Caco-2 (cell line): ENCODE measurements at regions not wholly inside any gene's neighbourhood (a gene's known extent, or its start where the extent isn't known, plus 50 kb on each side); places are given as distances from the start of the nearest gene placed in this dataset.

Experiments
- BruUV-seq: library from RNA; stranded (reverse); fragments of 400-500 nt; replicated peaks from 2 replicates; lab custom pipeline; 2021; lab: Mats Ljungman, UMichigan
- CTCF ChIA-PET: fragments of 300-600 bp; sonication (Branson Sonifier 250); formaldehyde crosslinking; loops from one replicate; lab custom pipeline; 2022; ENCODE audit warnings: antibody characterized with exemption; lab: Charles Lee
- POLR2A ChIA-PET: fragments of 300-600 bp; sonication (Branson Sonifier 250); formaldehyde crosslinking; loops from one replicate; lab custom pipeline; 2022; ENCODE audit warnings: antibody characterized with exemption; lab: Charles Lee
- DNase-seq, 2 experiments: peaks; one replicate each; pipeline versions ENCODE4 v3.0.0 to v3.0.0-alpha.2; 2020 to 2022
- H3K27me3 ChIP-seq: replicated peaks from 2 replicates; pipeline ENCODE4 v1.6.0; 2011; ENCODE audit warnings: low read length; ENCODE audit not compliant: control insufficient read depth, insufficient read depth
- H3K36me3 ChIP-seq: 2 replicates; pipeline ENCODE4 v1.5.1; 2011; ENCODE audit warnings: low read length; ENCODE audit not compliant: control insufficient read depth, insufficient read depth
- H3K4me1 ChIP-seq: fragments of 250-450 bp; sonication (Bioruptor Pico); 2 replicates; pipeline ENCODE4 v1.5.1; 2020; ENCODE audit warnings: mild to moderate bottlenecking
- H3K4me3 ChIP-seq: 2 replicates; pipeline ENCODE4 v1.5.1; 2011; ENCODE audit warnings: low read depth, mild to moderate bottlenecking, control low read depth, low read length
- H3K9me3 ChIP-seq: fragments of 250-450 bp; sonication (Bioruptor Pico); 2 replicates; pipeline ENCODE4 v1.5.1; 2020; ENCODE audit warnings: mild to moderate bottlenecking, moderate library complexity
- H3K27ac Mint-ChIP-seq: one replicate; pipeline ENCODE4 v1.8.0; 2022; ENCODE audit warnings: mixed read lengths; ENCODE audit not compliant: unreplicated experiment
- H3K27me3 Mint-ChIP-seq: one replicate; pipeline ENCODE4 v1.8.0; 2022; ENCODE audit warnings: mixed read lengths; ENCODE audit not compliant: insufficient read depth, unreplicated experiment
- H3K36me3 Mint-ChIP-seq: one replicate; pipeline ENCODE4 v1.8.0; 2022; ENCODE audit warnings: mild to moderate bottlenecking, mixed read lengths; ENCODE audit not compliant: insufficient read depth, unreplicated experiment
- H3K4me1 Mint-ChIP-seq: one replicate; pipeline ENCODE4 v1.8.0; 2022; ENCODE audit warnings: low read depth, mixed read lengths; ENCODE audit not compliant: unreplicated experiment
- H3K4me3 Mint-ChIP-seq: one replicate; pipeline ENCODE4 v1.8.0; 2022; ENCODE audit warnings: mild to moderate bottlenecking, moderate library complexity, mixed read lengths; ENCODE audit not compliant: unreplicated experiment
- H3K9me3 Mint-ChIP-seq: one replicate; pipeline ENCODE4 v1.8.0; 2022; ENCODE audit warnings: mixed read lengths; ENCODE audit not compliant: unreplicated experiment
- CTCF ChIP-seq, 2 experiments: fragments of 200-600 bp in 1 of 2; IDR thresholded peaks; 1 replicate in 1 of 2; 2 replicates in 1 of 2; pipeline versions ENCODE4 v1.5.1 to v1.8.0; 2011 to 2022; ENCODE audit warnings: antibody characterized with exemption in 1 of 2, control low read depth in 1 of 2, inconsistent platforms in 1 of 2, low read depth in 1 of 2, low read length in 1 of 2, mild to moderate bottlenecking in 1 of 2, moderate library complexity in 1 of 2; ENCODE audit not compliant: insufficient read depth in 1 of 2, severe bottlenecking in 1 of 2, unreplicated experiment in 1 of 2
- intact Hi-C: fragments of 100-400 bp; cut with micrococcal nuclease; formaldehyde crosslinking; loops from one replicate; pipeline ENCODE4 v1.10.0; 2022; ENCODE audit not compliant: unreplicated experiment

- no TSS peak for BruUV-seq
- peaks cover 6% of the 10 kb centered on the region for H3K27me3 Mint-ChIP-seq
- no peaks in the 10 kb centered on the region for H3K27me3 ChIP-seq
- CTCF ChIA-PET: no interaction called here
- DNase-seq: no peak
- H3K4me1 Mint-ChIP-seq: no peaks in the 10 kb centered on the region
- no peak overlapping the region for H3K27ac Mint-ChIP-seq
- H3K36me3 ChIP-seq: no peaks in the 10 kb centered on the region
- intact Hi-C loops: no loop called here
- H3K36me3 Mint-ChIP-seq: no peaks in the 10 kb centered on the region
- H3K9me3 Mint-ChIP-seq: no peaks in the 10 kb centered on the region
- H3K4me3 ChIP-seq: no peak overlapping the region
- H3K4me1 ChIP-seq: no peaks in the 10 kb centered on the region
- no peak for TF ChIP-seq CTCF (IDR thresholded peaks at IDR 0.05; ENCODE audit: insufficient read depth in 1 of 2, low read depth in 1 of 2, low read length in 1 of 2, severe bottlenecking in 1 of 2, unreplicated experiment in 1 of 2)
- POLR2A ChIA-PET: no interaction called here
- H3K9me3 ChIP-seq: no peaks in the 10 kb centered on the region
- H3K4me3 Mint-ChIP-seq: no peak overlapping the region
Observed at GRCh38 chr13:59103004-59103768, 1060.5 kb downstream of the DIAPH3 start.

GRCh38 chr13:59111751-59112171 lies 1052.0 kb downstream of the DIAPH3 start:
- ChIA-PET CTCF (no interaction called here), POLR2A (no interaction called here)
- Histone ChIP-seq H3K4me1 (no peaks in the 10 kb centered on the region), H3K27me3 (no peaks in the 10 kb centered on the region), H3K36me3 (no peaks in the 10 kb centered on the region), H3K9me3 (no peaks in the 10 kb centered on the region), H3K4me3 (no peak overlapping the region)
- no TSS peak for BruUV-seq
- no peak for DNase-seq
- Mint-ChIP-seq H3K27me3 (peaks cover 8% of the 10 kb centered on the region), H3K4me3 (no peak overlapping the region), H3K27ac (no peak overlapping the region), H3K9me3 (no peaks in the 10 kb centered on the region), H3K36me3 (no peaks in the 10 kb centered on the region), H3K4me1 (no peaks in the 10 kb centered on the region)
- intact Hi-C loops: no loop called here
- no peak for TF ChIP-seq CTCF (IDR thresholded peaks at IDR 0.05; ENCODE audit: insufficient read depth in 1 of 2, low read depth in 1 of 2, low read length in 1 of 2, severe bottlenecking in 1 of 2, unreplicated experiment in 1 of 2)

GRCh38 chr13:59112221-59112718 lies 1051.5 kb downstream of the DIAPH3 start:
- intact Hi-C loops: no loop called here

More at GRCh38 chr13:59112221-59112718, 1051.5 kb downstream of the DIAPH3 start:
- ChIA-PET CTCF (no interaction called here), POLR2A (no interaction called here)
- Histone ChIP-seq H3K4me3 (no peak overlapping the region), H3K36me3 (no peaks in the 10 kb centered on the region), H3K4me1 (no peaks in the 10 kb centered on the region), H3K9me3 (no peaks in the 10 kb centered on the region), H3K27me3 (no peaks in the 10 kb centered on the region)
- no TSS peak for BruUV-seq
- no peak for DNase-seq
- TF ChIP-seq CTCF (IDR thresholded peaks at IDR 0.05; ENCODE audit: insufficient read depth in 1 of 2, low read depth in 1 of 2, low read length in 1 of 2, severe bottlenecking in 1 of 2, unreplicated experiment in 1 of 2): no peak
- Mint-ChIP-seq H3K4me3 (no peak overlapping the region), H3K4me1 (no peaks in the 10 kb centered on the region), H3K27ac (no peak overlapping the region), H3K9me3 (no peaks in the 10 kb centered on the region), H3K36me3 (no peaks in the 10 kb centered on the region), H3K27me3 (peaks cover 6% of the 10 kb centered on the region)
